ENCODE measurements at regions not wholly inside any gene's neighbourhood (a gene's known extent, or its start where the extent isn't known, plus 50 kb on each side); places are given as distances from the start of the nearest gene placed in this dataset.

- in situ Hi-C loops (cut with MboI) = no loop called here
- Histone ChIP-seq H3K4me2 (ENCODE audit: insufficient read depth, low read length) (no peak overlapping the region), H2AFZ (ENCODE audit: low read depth, low read length) (no peak overlapping the region), H3K36me3 (ENCODE audit: control insufficient read depth, insufficient read depth, low read length) (no peaks in the 10 kb centered on the region), H3K4me1 (replicated peaks in 1 of 2; ENCODE audit: control insufficient read depth in 2 of 2, insufficient read depth in 2 of 2, low read length in 2 of 2) (no peaks in the 10 kb centered on the region), H3K27ac (ENCODE audit: extremely low read depth, low read depth, low read length) (no peak overlapping the region), H3K4me3 (no peak overlapping the region), H3K9me1 (ENCODE audit: control insufficient read depth, insufficient read depth, low read length) (no peaks in the 10 kb centered on the region), H3K79me2 (ENCODE audit: control insufficient read depth, insufficient read depth, low read length) (no peaks in the 10 kb centered on the region), H3K27me3 (ENCODE audit: control insufficient read depth in 2 of 2, insufficient read depth in 2 of 2, low read length in 2 of 2) (no peaks in the 10 kb centered on the region), H3K9me3 (replicated peaks; ENCODE audit: control insufficient read depth, insufficient read depth, low read depth, low read length) (no peaks in the 10 kb centered on the region), H4K20me1 (replicated peaks; ENCODE audit: control insufficient read depth, insufficient read depth, low read length) (no peaks in the 10 kb centered on the region), H3K9ac (ENCODE audit: insufficient read depth in 1 of 2, low read depth in 2 of 2, low read length in 2 of 2) (no peak overlapping the region)
- under 1% methylated on average over 7 of the region's 7 CpGs for WGBS (ENCODE audit: insufficient coverage, low coverage, missing lambda C conversion rate)
- ChIA-PET POLR2A (no interaction called here), CTCF (ENCODE audit: low intra/inter-chr PET ratio) (no interaction called here)
- DNase-seq (ENCODE audit: extremely low read depth in 1 of 4, low spot score in 3 of 4) (no peak), ATAC-seq (no peak), FAIRE-seq (no peak)
- BruUV-seq (replicated peaks) = no TSS peak
- intact Hi-C loops (cut with micrococcal nuclease) = no loop called here
- TF ChIP-seq MYBL2 (IDR thresholded peaks at IDR 0.05; ENCODE audit: low read depth) (no peak), MYBL2 (CRISPR knock-in tag; IDR thresholded peaks at IDR 0.05; ENCODE audit: borderline replicate concordance) (no peak), ZNF785 (CRISPR knock-in tag; IDR thresholded peaks at IDR 0.05) (no peak), RERE (CRISPR knock-in tag; IDR thresholded peaks at IDR 0.05; ENCODE audit: borderline replicate concordance) (no peak), ZKSCAN1 (IDR thresholded peaks at IDR 0.05; ENCODE audit: low read depth, low read length) (no peak), ZNF263 (CRISPR knock-in tag; IDR thresholded peaks at IDR 0.05; ENCODE audit: borderline replicate concordance) (no peak), SRSF7 (optimal IDR thresholded peaks at IDR 0.05; ENCODE audit: low read depth, low read length) (no peak), SIRT6 (IDR thresholded peaks at IDR 0.05; ENCODE audit: low read depth, low read length) (no peak), ZNF253 (CRISPR knock-in tag; conservative IDR thresholded peaks at IDR 0.05) (no peak), ARNT (IDR thresholded peaks at IDR 0.05) (no peak), SRSF1 (IDR thresholded peaks at IDR 0.05; ENCODE audit: low read depth, low read length) (no peak), GTF2E2 (tag; IDR thresholded peaks at IDR 0.05) (no peak), CGGBP1 (CRISPR knock-in tag; IDR thresholded peaks at IDR 0.05) (no peak), RB1 (IDR thresholded peaks at IDR 0.05; ENCODE audit: low read depth) (no peak), HOXB6 (CRISPR knock-in tag; IDR thresholded peaks at IDR 0.05; ENCODE audit: borderline replicate concordance) (no peak), RBBP5 (IDR thresholded peaks at IDR 0.05; ENCODE audit: borderline replicate concordance, insufficient read depth, low read length, poor library complexity, severe bottlenecking) (no peak), ID3 (CRISPR knock-in tag; IDR thresholded peaks at IDR 0.05) (no peak), ID3 (tag; IDR thresholded peaks at IDR 0.05) (no peak)
Measured at GRCh38 chr6:47879015-47879414, 97.2 kb downstream of the OPN5 start.
